ENCODE measurements at regions not wholly inside any gene's neighbourhood (a gene's known extent, or its start where the extent isn't known, plus 50 kb on each side); places are given as distances from the start of the nearest gene placed in this dataset.

GRCh38 chr12:17592472-17592871 is 497.5 kb downstream of the RERGL start:
- TF ChIP-seq CTCF (IDR thresholded peaks at IDR 0.05; ENCODE audit: low read length) (no peak), EZH2 (IDR thresholded peaks at IDR 0.05; ENCODE audit: borderline replicate concordance, low read length) (no peak)
